Loucy (cell line): ENCODE measurements at regions not wholly inside any gene's neighbourhood (a gene's known extent, or its start where the extent isn't known, plus 50 kb on each side); places are given as distances from the start of the nearest gene placed in this dataset.

ENCODE experiments used
- H2AFZ ChIP-seq: fragments of 200-600 bp; sonication (generic); 2 replicates; pipeline ENCODE4 v1.6.0; 2016; ENCODE audit warnings: antibody characterized with exemption, mild to moderate bottlenecking, low read length, moderate library complexity
- H3F3A ChIP-seq: fragments of 200-600 bp; 2 replicates; pipeline ENCODE4 v1.6.0; 2016; ENCODE audit warnings: antibody characterized with exemption, low read depth, mild to moderate bottlenecking
- H3K27me3 ChIP-seq: fragments of 200-600 bp; sonication (generic); 2 replicates; pipeline ENCODE4 v1.6.1; 2014; ENCODE audit warnings: low read length, mild to moderate bottlenecking; ENCODE audit not compliant: insufficient read depth, poor library complexity, severe bottlenecking
- H3K36me3 ChIP-seq: fragments of 200-600 bp; sonication (generic); 2 replicates; pipeline ENCODE4 v1.6.1; 2016; ENCODE audit warnings: low read length; ENCODE audit not compliant: insufficient read depth
- H3K4me1 ChIP-seq: fragments of 200-600 bp; sonication (generic); 2 replicates; pipeline ENCODE4 v1.5.1; 2014; ENCODE audit warnings: low read length, mild to moderate bottlenecking; ENCODE audit not compliant: insufficient read depth, poor library complexity, severe bottlenecking
- H3K4me2 ChIP-seq: fragments of 200-600 bp; sonication (generic); 2 replicates; pipeline ENCODE4 v1.6.0; 2014; ENCODE audit warnings: antibody characterized with exemption, low read length, low read depth, mild to moderate bottlenecking; ENCODE audit not compliant: poor library complexity, severe bottlenecking
- H3K4me3 ChIP-seq: fragments of 200-600 bp; sonication (generic); 2 replicates; pipeline ENCODE4 v1.5.1; 2014; ENCODE audit warnings: low read length, mild to moderate bottlenecking, mixed read lengths; ENCODE audit not compliant: poor library complexity, severe bottlenecking
- H3K79me2 ChIP-seq: fragments of 200-600 bp; sonication (generic); 2 replicates; pipeline ENCODE4 v1.6.1; 2014; ENCODE audit warnings: low read length; ENCODE audit not compliant: insufficient read depth
- H3K9ac ChIP-seq: fragments of 200-600 bp; sonication (generic); 2 replicates; pipeline ENCODE4 v1.6.0; 2014; ENCODE audit warnings: mild to moderate bottlenecking, low read depth, low read length, moderate library complexity; ENCODE audit not compliant: poor library complexity, severe bottlenecking
- H3K9me2 ChIP-seq: fragments of 200-600 bp; sonication (generic); replicated peaks from 2 replicates; pipeline ENCODE4 v1.6.1; 2016; ENCODE audit warnings: low read depth, low read length, mixed read lengths
- H3K9me3 ChIP-seq: fragments of 200-600 bp; sonication (generic); 2 replicates; pipeline ENCODE4 v1.6.1; 2014; ENCODE audit warnings: mild to moderate bottlenecking, antibody characterized with exemption, low read length, low read depth; ENCODE audit not compliant: insufficient read depth
- H4K20me1 ChIP-seq: fragments of 200-600 bp; sonication (generic); 2 replicates; pipeline ENCODE4 v1.6.0; 2014; ENCODE audit warnings: antibody characterized with exemption, low read length, mild to moderate bottlenecking; ENCODE audit not compliant: insufficient read depth, poor library complexity, severe bottlenecking
- EZH2phosphoT487 ChIP-seq: fragments of 200-600 bp; IDR thresholded peaks from 2 replicates; pipeline ENCODE4 v1.6.1; 2018; ENCODE audit warnings: antibody characterized with exemption, mild to moderate bottlenecking, moderate library complexity, borderline replicate concordance
- TF ChIP-seq, protein P1 (sequence below): fragments of 200-600 bp; sonication (generic); conservative IDR thresholded peaks from 2 replicates; pipeline ENCODE4 v1.5.1; 2014; ENCODE audit warnings: mild to moderate bottlenecking, antibody characterized with exemption, low read length

DNA sequence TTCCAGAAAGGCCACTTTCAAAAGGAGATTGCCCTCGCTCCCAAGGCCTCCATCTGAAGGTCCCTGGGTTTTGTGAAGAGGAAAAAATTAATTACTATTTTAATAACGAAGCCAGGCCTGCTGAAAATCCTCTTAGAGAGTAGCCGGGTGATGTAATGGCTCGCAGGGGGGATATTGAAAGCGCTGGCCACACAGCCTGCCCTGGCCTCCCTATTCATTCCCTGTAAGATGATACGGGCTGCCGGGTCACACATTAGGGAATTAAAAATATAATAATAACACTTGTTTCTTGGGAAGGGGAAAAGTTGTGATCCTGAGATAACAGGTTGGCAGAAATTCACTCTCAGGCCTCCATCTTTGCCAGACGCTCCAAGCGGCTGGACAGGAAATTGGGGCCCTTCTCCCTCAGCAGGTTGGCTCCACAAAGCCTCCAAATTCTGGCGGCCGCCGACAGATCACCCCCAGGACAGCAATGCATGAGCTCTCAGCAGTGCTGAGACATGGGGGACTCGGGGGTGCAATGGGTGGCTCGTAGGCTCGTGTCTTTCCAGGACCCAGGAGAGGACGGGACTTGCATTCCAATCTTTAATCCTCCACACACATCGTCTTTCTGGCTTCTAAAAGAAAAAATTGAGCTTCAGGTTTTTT lies 299.9 kb upstream of the SALL3 start:
- Histone ChIP-seq H3K9ac (no peak overlapping the region), H3K4me3 (no peak overlapping the region), H2AFZ (no peak overlapping the region), H3K36me3 (no peaks in the 10 kb centered on the region), H3K27me3 (no peaks in the 10 kb centered on the region), H4K20me1 (no peaks in the 10 kb centered on the region), H3K9me2 (no peaks in the 10 kb centered on the region), H3K4me1 (no peaks in the 10 kb centered on the region), H3F3A (no peaks in the 10 kb centered on the region), H3K79me2 (no peaks in the 10 kb centered on the region), H3K4me2 (no peak overlapping the region), H3K9me3 (peaks cover 28% of the 10 kb centered on the region; the same call in 1 of the 2 replicates)
- TF ChIP-seq EZH2phosphoT487 = no peak
- TF ChIP-seq, protein P1, sequence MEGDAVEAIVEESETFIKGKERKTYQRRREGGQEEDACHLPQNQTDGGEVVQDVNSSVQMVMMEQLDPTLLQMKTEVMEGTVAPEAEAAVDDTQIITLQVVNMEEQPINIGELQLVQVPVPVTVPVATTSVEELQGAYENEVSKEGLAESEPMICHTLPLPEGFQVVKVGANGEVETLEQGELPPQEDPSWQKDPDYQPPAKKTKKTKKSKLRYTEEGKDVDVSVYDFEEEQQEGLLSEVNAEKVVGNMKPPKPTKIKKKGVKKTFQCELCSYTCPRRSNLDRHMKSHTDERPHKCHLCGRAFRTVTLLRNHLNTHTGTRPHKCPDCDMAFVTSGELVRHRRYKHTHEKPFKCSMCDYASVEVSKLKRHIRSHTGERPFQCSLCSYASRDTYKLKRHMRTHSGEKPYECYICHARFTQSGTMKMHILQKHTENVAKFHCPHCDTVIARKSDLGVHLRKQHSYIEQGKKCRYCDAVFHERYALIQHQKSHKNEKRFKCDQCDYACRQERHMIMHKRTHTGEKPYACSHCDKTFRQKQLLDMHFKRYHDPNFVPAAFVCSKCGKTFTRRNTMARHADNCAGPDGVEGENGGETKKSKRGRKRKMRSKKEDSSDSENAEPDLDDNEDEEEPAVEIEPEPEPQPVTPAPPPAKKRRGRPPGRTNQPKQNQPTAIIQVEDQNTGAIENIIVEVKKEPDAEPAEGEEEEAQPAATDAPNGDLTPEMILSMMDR = no peak

DNA sequence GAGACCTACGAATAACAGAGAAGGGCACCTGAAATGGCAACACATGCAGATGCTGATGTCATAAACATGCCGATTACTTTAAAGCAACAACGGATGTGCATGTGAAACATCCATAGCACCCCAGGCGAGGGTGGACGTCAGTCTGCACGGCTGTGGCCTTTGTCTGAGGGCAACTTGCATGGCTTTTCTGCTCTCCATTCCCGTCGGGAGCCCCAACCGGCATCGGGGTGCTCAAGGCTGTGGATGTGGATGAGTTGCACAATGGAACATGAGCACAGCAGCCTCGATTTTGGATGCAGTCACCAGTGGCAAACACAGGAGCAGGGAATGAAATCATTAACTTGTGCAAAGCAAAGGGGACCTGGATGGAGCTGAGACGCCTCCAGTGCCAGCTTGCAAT lies 298.2 kb upstream of the SALL3 start:
- Histone ChIP-seq H3K9ac (no peak overlapping the region), H3K27me3 (no peaks in the 10 kb centered on the region), H3K36me3 (no peaks in the 10 kb centered on the region), H3K4me1 (no peaks in the 10 kb centered on the region), H3K4me2 (no peak overlapping the region), H3K79me2 (no peaks in the 10 kb centered on the region), H3F3A (no peaks in the 10 kb centered on the region), H3K9me2 (no peaks in the 10 kb centered on the region), H3K4me3 (no peak overlapping the region), H4K20me1 (no peaks in the 10 kb centered on the region), H2AFZ (no peak overlapping the region), H3K9me3 (peaks cover 25% of the 10 kb centered on the region; the same call in 1 of the 2 replicates)
- no peak for TF ChIP-seq EZH2phosphoT487
- TF ChIP-seq, protein P1 = no peak

DNA sequence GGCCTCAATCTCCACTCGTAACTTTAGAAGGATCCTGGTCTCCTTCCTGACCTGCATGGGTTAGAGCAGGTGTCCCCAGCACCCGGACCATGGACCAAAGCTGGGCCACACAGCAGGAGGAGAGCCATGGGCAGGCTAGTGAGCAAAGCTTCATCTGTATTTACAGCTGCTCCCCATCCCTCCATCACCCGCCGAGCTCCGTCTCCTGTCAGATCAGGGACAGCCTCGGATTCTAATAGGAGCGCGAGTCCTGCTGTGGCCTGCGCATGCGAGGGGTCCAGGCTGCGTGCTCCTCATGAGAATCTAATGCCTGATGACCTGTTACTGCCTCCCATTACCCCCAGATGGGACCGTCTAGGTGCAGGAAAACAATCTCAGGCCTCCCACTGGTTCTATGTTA lies 297.7 kb upstream of the SALL3 start:
- Histone ChIP-seq H4K20me1 (no peaks in the 10 kb centered on the region), H3K36me3 (no peaks in the 10 kb centered on the region), H3K4me2 (no peak overlapping the region), H3K9me3 (peaks cover 22% of the 10 kb centered on the region; the same call in 1 of the 2 replicates), H3K27me3 (no peaks in the 10 kb centered on the region), H3K9ac (no peak overlapping the region), H3F3A (no peaks in the 10 kb centered on the region), H3K4me1 (no peaks in the 10 kb centered on the region), H2AFZ (no peak overlapping the region), H3K79me2 (no peaks in the 10 kb centered on the region), H3K9me2 (no peaks in the 10 kb centered on the region), H3K4me3 (no peak overlapping the region)
- TF ChIP-seq, protein P1 = no peak
- TF ChIP-seq EZH2phosphoT487 = no peak
